Osteocyte (in vitro differentiated cells): ENCODE measurements at regions not wholly inside any gene's neighbourhood (a gene's known extent, or its start where the extent isn't known, plus 50 kb on each side); places are given as distances from the start of the nearest gene placed in this dataset.

Experiments used
- DNase-seq: peaks from one replicate; pipeline ENCODE4 v3.0.0; 2021; ENCODE audit warnings: mixed read lengths; ENCODE audit not compliant: unreplicated experiment; ENCODE audit errors: extremely low spot score
- H3K27ac Mint-ChIP-seq: one replicate; pipeline ENCODE4 v1.8.0; 2021; ENCODE audit warnings: mild to moderate bottlenecking, mixed read lengths; ENCODE audit not compliant: unreplicated experiment
- H3K27me3 Mint-ChIP-seq: one replicate; pipeline ENCODE4 v1.8.0; 2021; ENCODE audit warnings: mixed read lengths; ENCODE audit not compliant: unreplicated experiment
- H3K36me3 Mint-ChIP-seq: one replicate; pipeline ENCODE4 v1.8.0; 2021; ENCODE audit warnings: mixed read lengths; ENCODE audit not compliant: unreplicated experiment
- H3K4me1 Mint-ChIP-seq: one replicate; pipeline ENCODE4 v1.8.0; 2021; ENCODE audit warnings: mixed read lengths; ENCODE audit not compliant: unreplicated experiment
- H3K4me3 Mint-ChIP-seq: one replicate; pipeline ENCODE4 v1.8.0; 2021; ENCODE audit warnings: mild to moderate bottlenecking, moderate library complexity, mixed read lengths; ENCODE audit not compliant: unreplicated experiment
- H3K9me3 Mint-ChIP-seq: one replicate; pipeline ENCODE4 v1.8.0; 2021; ENCODE audit warnings: mixed read lengths; ENCODE audit not compliant: unreplicated experiment
- TF ChIP-seq, protein P1 (sequence below): fragments of 200-600 bp; sonication (generic); IDR thresholded peaks from 2 replicates; pipeline ENCODE4 v1.5.0; 2021; ENCODE audit warnings: antibody characterized with exemption, mild to moderate bottlenecking, moderate library complexity

DNA sequence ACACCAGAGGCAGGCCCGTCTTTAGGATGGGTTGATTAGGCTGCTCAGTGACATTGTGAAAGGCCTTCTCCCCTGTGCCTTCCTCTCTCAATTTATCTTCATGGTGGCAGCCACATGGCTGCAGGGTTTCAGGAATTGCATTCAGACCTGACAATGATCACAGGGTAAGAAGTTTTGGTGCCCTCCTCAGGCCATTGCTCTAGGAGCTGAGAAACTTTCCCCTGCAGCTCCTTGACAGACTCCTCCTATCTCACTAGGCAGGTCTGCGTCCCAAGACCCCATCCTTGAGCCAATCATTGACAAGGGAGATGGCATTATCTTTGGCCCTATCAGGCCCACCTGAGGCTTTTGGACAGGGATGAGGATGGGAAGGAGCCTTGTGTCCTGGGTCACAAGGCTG lies 57.4 kb upstream of the ANO4 start:
- H3K27ac Mint-ChIP-seq, result no peak overlapping the region
- TF ChIP-seq, protein P1, sequence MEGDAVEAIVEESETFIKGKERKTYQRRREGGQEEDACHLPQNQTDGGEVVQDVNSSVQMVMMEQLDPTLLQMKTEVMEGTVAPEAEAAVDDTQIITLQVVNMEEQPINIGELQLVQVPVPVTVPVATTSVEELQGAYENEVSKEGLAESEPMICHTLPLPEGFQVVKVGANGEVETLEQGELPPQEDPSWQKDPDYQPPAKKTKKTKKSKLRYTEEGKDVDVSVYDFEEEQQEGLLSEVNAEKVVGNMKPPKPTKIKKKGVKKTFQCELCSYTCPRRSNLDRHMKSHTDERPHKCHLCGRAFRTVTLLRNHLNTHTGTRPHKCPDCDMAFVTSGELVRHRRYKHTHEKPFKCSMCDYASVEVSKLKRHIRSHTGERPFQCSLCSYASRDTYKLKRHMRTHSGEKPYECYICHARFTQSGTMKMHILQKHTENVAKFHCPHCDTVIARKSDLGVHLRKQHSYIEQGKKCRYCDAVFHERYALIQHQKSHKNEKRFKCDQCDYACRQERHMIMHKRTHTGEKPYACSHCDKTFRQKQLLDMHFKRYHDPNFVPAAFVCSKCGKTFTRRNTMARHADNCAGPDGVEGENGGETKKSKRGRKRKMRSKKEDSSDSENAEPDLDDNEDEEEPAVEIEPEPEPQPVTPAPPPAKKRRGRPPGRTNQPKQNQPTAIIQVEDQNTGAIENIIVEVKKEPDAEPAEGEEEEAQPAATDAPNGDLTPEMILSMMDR, result no peak
- H3K9me3 Mint-ChIP-seq, result no peaks in the 10 kb centered on the region
- H3K27me3 Mint-ChIP-seq, result peaks cover 24% of the 10 kb centered on the region
- DNase-seq, result no peak
- no peaks in the 10 kb centered on the region for H3K4me1 Mint-ChIP-seq
- no peaks in the 10 kb centered on the region for H3K36me3 Mint-ChIP-seq
- H3K4me3 Mint-ChIP-seq, result no peak overlapping the region

DNA sequence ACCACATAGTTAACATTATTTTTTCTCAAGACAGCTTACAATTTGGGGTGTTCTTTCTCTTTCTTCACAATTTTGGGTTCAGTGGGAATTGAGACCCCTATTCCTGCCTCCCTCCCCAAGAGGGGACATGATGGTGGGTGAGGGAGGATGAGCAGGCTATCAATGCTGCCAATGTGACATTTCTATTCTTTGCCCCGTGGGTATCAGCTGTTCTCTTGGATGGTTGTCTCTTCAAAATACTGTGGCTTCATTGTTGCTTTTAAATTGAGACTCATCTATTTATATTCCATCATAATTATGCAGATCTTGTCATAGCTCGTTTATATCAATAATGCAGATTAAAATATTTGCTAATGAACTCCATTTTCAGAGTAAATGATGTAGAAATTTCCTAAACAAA lies 56.5 kb upstream of the ANO4 start:
- H3K4me3 Mint-ChIP-seq, result no peak overlapping the region
- peaks cover 16% of the 10 kb centered on the region for H3K27me3 Mint-ChIP-seq
- H3K36me3 Mint-ChIP-seq, result no peaks in the 10 kb centered on the region
- no peaks in the 10 kb centered on the region for H3K9me3 Mint-ChIP-seq
- TF ChIP-seq, protein P1, result no peak
- no peak overlapping the region for H3K27ac Mint-ChIP-seq
- no peaks in the 10 kb centered on the region for H3K4me1 Mint-ChIP-seq
- no peak for DNase-seq

DNA sequence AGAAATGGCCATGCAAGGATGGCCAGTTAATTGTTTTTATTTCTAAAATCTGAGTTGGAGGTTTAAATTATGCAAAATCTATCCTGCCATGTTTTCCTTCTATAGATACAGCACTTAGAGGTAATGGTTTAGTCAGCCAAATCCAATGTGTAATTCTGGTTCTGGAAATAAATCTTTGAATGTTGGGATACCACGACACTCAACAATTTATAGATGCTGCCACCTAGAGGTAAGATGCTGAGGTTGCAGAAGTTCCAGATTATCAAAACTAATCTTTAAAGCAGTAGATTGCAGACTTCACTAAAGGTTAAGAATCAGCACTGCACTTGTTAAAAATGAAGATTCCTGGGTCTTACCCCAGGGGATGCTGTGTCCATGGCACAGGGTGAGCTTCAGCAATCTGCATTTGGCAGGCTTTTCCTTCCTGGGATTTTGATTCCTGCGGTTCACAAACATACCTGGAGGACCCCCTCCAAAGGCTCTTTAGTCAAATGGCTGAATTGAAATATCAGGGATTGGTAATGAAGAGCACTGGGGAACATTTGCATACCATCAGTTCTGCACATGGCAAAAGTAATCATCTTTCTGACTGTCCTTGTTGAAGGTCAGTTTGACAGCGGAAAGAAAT lies 53.4 kb upstream of the ANO4 start:
- Mint-ChIP-seq H3K36me3 (no peaks in the 10 kb centered on the region), H3K9me3 (peaks cover 5% of the 10 kb centered on the region), H3K4me1 (no peaks in the 10 kb centered on the region), H3K4me3 (no peak overlapping the region), H3K27ac (no peak overlapping the region), H3K27me3 (peaks cover 7% of the 10 kb centered on the region)
- no peak for DNase-seq
- TF ChIP-seq, protein P1, result peak; percentile 72

DNA sequence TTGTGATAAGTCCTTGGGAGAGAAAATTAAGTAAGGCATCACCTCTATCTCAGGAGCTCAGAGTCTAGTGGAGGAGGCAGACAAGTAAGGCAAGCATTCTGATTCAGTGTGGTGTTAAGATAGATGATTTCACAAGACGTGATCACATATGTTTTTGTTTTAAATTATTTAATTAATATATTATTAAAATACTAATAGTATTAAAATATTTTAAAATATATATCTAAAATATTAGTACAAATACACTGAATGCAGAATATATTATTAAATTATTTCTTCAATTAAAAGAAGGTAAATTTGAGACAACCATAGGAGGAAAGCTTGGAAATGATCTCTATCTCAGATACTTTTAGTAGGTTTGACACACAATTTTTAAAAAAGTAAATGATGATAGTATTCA lies 51.5 kb upstream of the ANO4 start:
- Mint-ChIP-seq H3K27ac (no peak overlapping the region), H3K9me3 (peaks cover 5% of the 10 kb centered on the region), H3K36me3 (no peaks in the 10 kb centered on the region), H3K27me3 (peaks cover 5% of the 10 kb centered on the region), H3K4me3 (no peak overlapping the region), H3K4me1 (no peaks in the 10 kb centered on the region)
- TF ChIP-seq, protein P1, result no peak
- DNase-seq, result no peak
